WTC11 (cell line): ENCODE measurements at regions not wholly inside any gene's neighbourhood (a gene's known extent, or its start where the extent isn't known, plus 50 kb on each side); places are given as distances from the start of the nearest gene placed in this dataset.

Experiments
- ARID4B ChIP-seq: sonication (generic); formaldehyde crosslinking; IDR thresholded peaks from 2 replicates; pipeline ENCODE4 v1.8.0; 2023; ENCODE audit warnings: missing genetic modification reagents, mild to moderate bottlenecking, borderline replicate concordance
- ATF2 ChIP-seq: sonication (generic); formaldehyde crosslinking; IDR thresholded peaks from 2 replicates; pipeline ENCODE4 v1.8.1; 2022; ENCODE audit warnings: low read depth, missing genetic modification reagents, borderline replicate concordance
- ATF3 ChIP-seq: sonication (generic); formaldehyde crosslinking; conservative IDR thresholded peaks from 2 replicates; pipeline ENCODE4 v1.8.1; 2022; ENCODE audit warnings: mild to moderate bottlenecking, missing genetic modification reagents
- CTCF ChIP-seq: fragments of 200-600 bp; IDR thresholded peaks from 2 replicates; pipeline ENCODE4 v1.8.0; 2022; ENCODE audit warnings: antibody characterized with exemption
- E2F1 ChIP-seq: sonication (generic); formaldehyde crosslinking; IDR thresholded peaks from 2 replicates; pipeline ENCODE4 v1.8.0; 2022; ENCODE audit warnings: mild to moderate bottlenecking, missing genetic modification reagents
- E2F4 ChIP-seq: sonication (generic); formaldehyde crosslinking; IDR thresholded peaks from 2 replicates; pipeline ENCODE4 v1.8.1; 2022; ENCODE audit warnings: low read depth, mild to moderate bottlenecking, moderate library complexity, missing genetic modification reagents, borderline replicate concordance
- ELF4 ChIP-seq: sonication (generic); formaldehyde crosslinking; IDR thresholded peaks from 2 replicates; pipeline ENCODE4 v1.8.1; 2022; ENCODE audit warnings: low read depth, mild to moderate bottlenecking, moderate library complexity, missing genetic modification reagents
- ESRRA ChIP-seq: sonication (generic); formaldehyde crosslinking; IDR thresholded peaks from 2 replicates; pipeline ENCODE4 v1.8.1; 2022; ENCODE audit warnings: mild to moderate bottlenecking, missing genetic modification reagents, borderline replicate concordance
- GTF2I ChIP-seq: fragments of 250-450 bp; sonication (Bioruptor Pico); conservative IDR thresholded peaks from 2 replicates; pipeline ENCODE4 v1.4.0; 2021; ENCODE audit warnings: mild to moderate bottlenecking
- MAX ChIP-seq: sonication (generic); formaldehyde crosslinking; IDR thresholded peaks from 2 replicates; pipeline ENCODE4 v1.8.0; 2022; ENCODE audit warnings: mild to moderate bottlenecking, missing genetic modification reagents
- RORB ChIP-seq: fragments of 250-450 bp; sonication (Bioruptor Pico); IDR thresholded peaks from 2 replicates; pipeline ENCODE4 v1.9.0; 2021; ENCODE audit warnings: mild to moderate bottlenecking
- ZNF138 ChIP-seq: sonication (generic); formaldehyde crosslinking; conservative IDR thresholded peaks from 2 replicates; pipeline ENCODE4 v1.8.1; 2022; ENCODE audit warnings: mild to moderate bottlenecking, moderate library complexity, missing genetic modification reagents
- ZNF396 ChIP-seq: fragments of 250-450 bp; sonication (Bioruptor Pico); IDR thresholded peaks from 2 replicates; pipeline ENCODE4 v1.8.0; 2021; ENCODE audit warnings: mild to moderate bottlenecking, moderate library complexity, borderline replicate concordance

GRCh38 chr16:6949240-6949639 is 383.4 kb upstream of the RBFOX1 start:
- TF ChIP-seq CTCF (no peak), ZNF138 (CRISPR knock-in tag) (no peak), E2F4 (CRISPR knock-in tag) (no peak), ATF2 (CRISPR knock-in tag) (no peak), ELF4 (CRISPR knock-in tag) (no peak), MAX (CRISPR knock-in tag) (no peak), GTF2I (CRISPR knock-in tag) (no peak), ZNF396 (CRISPR knock-in tag) (no peak), RORB (CRISPR knock-in tag) (no peak), ARID4B (CRISPR knock-in tag) (no peak), ATF3 (CRISPR knock-in tag) (no peak), E2F1 (CRISPR knock-in tag) (no peak), ESRRA (CRISPR knock-in tag) (no peak)
